ENCODE measurements at regions not wholly inside any gene's neighbourhood (a gene's known extent, or its start where the extent isn't known, plus 50 kb on each side); places are given as distances from the start of the nearest gene placed in this dataset.

GRCh38 chr16:17944345-17944744 lies 392.2 kb downstream of the NPIPA8 start (continued):
- TF ChIP-seq BCL11B (tag by site-specific recombination; IDR thresholded peaks at IDR 0.05; ENCODE audit: low read depth) (no peak), ZNF311 (tag by site-specific recombination; IDR thresholded peaks at IDR 0.05; ENCODE audit: borderline replicate concordance) (no peak), ZNF10 (tag by site-specific recombination; IDR thresholded peaks at IDR 0.05) (no peak), ZNF610 (tag by site-specific recombination; IDR thresholded peaks at IDR 0.05; ENCODE audit: borderline replicate concordance) (no peak), KLF16 (tag by site-specific recombination; IDR thresholded peaks at IDR 0.05) (no peak), GLI2 (tag by site-specific recombination; IDR thresholded peaks at IDR 0.05; ENCODE audit: borderline replicate concordance, low read depth) (no peak), MEIS1 (CRISPR knock-in tag; IDR thresholded peaks at IDR 0.05; ENCODE audit: borderline replicate concordance) (no peak)

- ChIA-PET POLR2A (no interaction called here), CTCF (no interaction called here)
- H3K4me3 ChIP-seq (ENCODE audit: low read depth, low read length): no peak overlapping the region
- no peaks in the 10 kb centered on the region for H3K4me1 ChIP-seq (ENCODE audit: control insufficient read depth, insufficient read depth, low read length)
- H3K27ac ChIP-seq (ENCODE audit: extremely low read depth, low read depth, low read length): no peak overlapping the region
- H3K36me3 ChIP-seq (ENCODE audit: control insufficient read depth in 2 of 2, insufficient read depth in 1 of 2, low read length in 2 of 2): no peaks in the 10 kb centered on the region
- no peaks in the 10 kb centered on the region for H3K9me3 ChIP-seq (ENCODE audit: control insufficient read depth, insufficient read depth, low read depth, low read length)
- no peak for TF ChIP-seq SALL2 (tag by site-specific recombination; IDR thresholded peaks at IDR 0.05; ENCODE audit: borderline replicate concordance)
- TF ChIP-seq ZNF513 (tag by site-specific recombination; IDR thresholded peaks at IDR 0.05): no peak
- TF ChIP-seq ZNF449 (tag by site-specific recombination; IDR thresholded peaks at IDR 0.05): no peak
- TF ChIP-seq HIC1 (tag by site-specific recombination; IDR thresholded peaks at IDR 0.05): no peak
- no peak for TF ChIP-seq ZNF404 (tag by site-specific recombination; IDR thresholded peaks at IDR 0.05)
- TF ChIP-seq MZF1 (tag by site-specific recombination; IDR thresholded peaks at IDR 0.05; ENCODE audit: borderline replicate concordance): no peak
- TF ChIP-seq ZNF48 (tag by site-specific recombination; IDR thresholded peaks at IDR 0.05): no peak
- TF ChIP-seq ZNF146 (tag by site-specific recombination; IDR thresholded peaks at IDR 0.05): no peak
- TF ChIP-seq ZNF121 (tag by site-specific recombination; IDR thresholded peaks at IDR 0.05): no peak
- no peak for TF ChIP-seq ZBTB17 (tag by site-specific recombination; IDR thresholded peaks at IDR 0.05)
- TF ChIP-seq ZNF350 (tag by site-specific recombination; IDR thresholded peaks at IDR 0.05): no peak
- TF ChIP-seq ZIC2 (tag by site-specific recombination; IDR thresholded peaks at IDR 0.05): no peak
- no peak for TF ChIP-seq SCRT1 (tag by site-specific recombination; IDR thresholded peaks at IDR 0.05; ENCODE audit: borderline replicate concordance)
- no peak for TF ChIP-seq BCL11A (tag by site-specific recombination; IDR thresholded peaks at IDR 0.05; ENCODE audit: low read depth)
- TF ChIP-seq BCL11B (tag by site-specific recombination; IDR thresholded peaks at IDR 0.05; ENCODE audit: low read depth): no peak
These were observed 394.5 kb downstream of the NPIPA8 start for GRCh38 chr16:17942067-17942466.
